Erythroblast (primary cell): ENCODE measurements at regions not wholly inside any gene's neighbourhood (a gene's known extent, or its start where the extent isn't known, plus 50 kb on each side); places are given as distances from the start of the nearest gene placed in this dataset.

Source experiments
- GATA1 ChIP-seq: IDR thresholded peaks from 2 replicates; pipeline ENCODE4 v1.6.1; 2011; ENCODE audit warnings: low read depth, mild to moderate bottlenecking, control low read depth, low read length, moderate library complexity
- POLR2A ChIP-seq: IDR thresholded peaks from 2 replicates; pipeline ENCODE4 v1.6.1; 2011; ENCODE audit warnings: mild to moderate bottlenecking, low read length

DNA sequence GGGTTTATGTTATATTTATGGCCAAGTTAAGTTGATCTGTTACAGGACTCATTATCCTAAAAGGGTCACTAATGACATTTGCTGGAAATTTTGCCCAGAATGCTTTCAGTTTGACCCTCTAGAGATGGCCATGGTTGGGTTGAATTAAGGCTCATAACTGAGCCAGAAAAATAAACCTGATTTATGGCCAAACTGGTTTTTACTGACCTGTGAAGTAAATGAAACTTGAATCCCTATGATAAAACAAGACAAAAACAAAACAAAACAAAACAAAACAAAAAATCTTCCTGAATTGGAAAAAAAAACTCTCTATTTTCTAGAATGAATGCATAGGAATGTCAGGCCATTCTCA is 72.5 kb upstream of the CLDN14 start:
- TF ChIP-seq POLR2A (no peak), GATA1 (no peak)
